SU-DHL-6 (cell line): ENCODE measurements at regions not wholly inside any gene's neighbourhood (a gene's known extent, or its start where the extent isn't known, plus 50 kb on each side); places are given as distances from the start of the nearest gene placed in this dataset.

Experiments used
- H2AFZ ChIP-seq: fragments of 200-600 bp; sonication (generic); 2 replicates; pipeline ENCODE4 v1.6.1; 2014; ENCODE audit warnings: low read depth, mild to moderate bottlenecking, moderate library complexity, mixed read lengths, antibody characterized with exemption, low read length; ENCODE audit not compliant: severe bottlenecking
- H3F3A ChIP-seq: fragments of 200-600 bp; shearing (Covaris generic); 2 replicates; pipeline ENCODE4 v1.6.0; 2016; ENCODE audit warnings: antibody characterized with exemption, mild to moderate bottlenecking; ENCODE audit not compliant: insufficient read depth
- H3K27ac ChIP-seq: fragments of 200-600 bp; sonication (generic); 2 replicates; pipeline ENCODE4 v1.5.1; 2016; ENCODE audit warnings: low read depth, mild to moderate bottlenecking, low read length, moderate library complexity, mixed read lengths
- H3K27me3 ChIP-seq: fragments of 200-600 bp; sonication (generic), shearing (Covaris generic); 2 replicates; pipeline ENCODE4 v1.6.0; 2014; ENCODE audit warnings: mild to moderate bottlenecking, low read length
- H3K36me3 ChIP-seq: fragments of 200-600 bp; sonication (generic); 2 replicates; pipeline ENCODE4 v1.6.1; 2014; ENCODE audit warnings: mild to moderate bottlenecking, low read length, mixed read lengths
- H3K4me2 ChIP-seq: fragments of 300-600, 200-600 bp; shearing (Covaris generic), sonication (generic); 2 replicates; pipeline ENCODE4 v1.6.0; 2014; ENCODE audit warnings: low read length, low read depth, mild to moderate bottlenecking; ENCODE audit not compliant: poor library complexity, severe bottlenecking
- H3K4me3 ChIP-seq: fragments of 200-600 bp; sonication (generic); 2 replicates; pipeline ENCODE4 v1.5.1; 2014; ENCODE audit warnings: antibody characterized with exemption, low read length, mild to moderate bottlenecking, mixed read lengths; ENCODE audit not compliant: insufficient read depth, poor library complexity, severe bottlenecking
- H3K79me2 ChIP-seq: fragments of 200-600 bp; sonication (generic); 2 replicates; pipeline ENCODE4 v1.6.1; 2014; ENCODE audit warnings: mild to moderate bottlenecking, low read length, moderate library complexity; ENCODE audit not compliant: insufficient read depth
- H3K9ac ChIP-seq: fragments of 200-600 bp; sonication (generic); 2 replicates; pipeline ENCODE4 v1.7.0; 2014; ENCODE audit warnings: mild to moderate bottlenecking, low read length
- H3K9me2 ChIP-seq: fragments of 200-600 bp; sonication (generic); replicated peaks from 2 replicates; pipeline ENCODE4 v1.6.1; 2014; ENCODE audit warnings: low read length; ENCODE audit not compliant: insufficient read depth
- H3K9me3 ChIP-seq: fragments of 200-600 bp; sonication (generic); 2 replicates; pipeline ENCODE4 v1.6.1; 2014; ENCODE audit warnings: low read length, mixed read lengths; ENCODE audit not compliant: insufficient read depth
- H4K20me1 ChIP-seq: fragments of 200-600 bp; sonication (generic); 2 replicates; pipeline ENCODE4 v1.6.1; 2014; ENCODE audit warnings: low read depth, mild to moderate bottlenecking, antibody characterized with exemption, low read length, moderate library complexity, mixed read lengths
- EZH2phosphoT487 ChIP-seq: fragments of 200-600 bp; sonication (generic), shearing (Covaris generic); conservative IDR thresholded peaks from 2 replicates; pipeline ENCODE4 v1.6.1; 2018; ENCODE audit warnings: mild to moderate bottlenecking, antibody characterized with exemption, low read length, moderate library complexity, mixed read lengths
- TF ChIP-seq, protein P1 (sequence below): fragments of 200-600 bp; sonication (generic); IDR thresholded peaks from one replicate; pipeline ENCODE4 v1.5.1; 2017; ENCODE audit warnings: antibody characterized with exemption, mild to moderate bottlenecking, low read length, moderate library complexity; ENCODE audit not compliant: insufficient read depth, poor library complexity, severe bottlenecking

GRCh38 chr3:21109056-21109455 lies 642.0 kb downstream of the ZNF385D start:
- Histone ChIP-seq H3K27ac (no peak overlapping the region), H3K9me2 (no peaks in the 10 kb centered on the region), H2AFZ (no peak overlapping the region), H3K36me3 (no peaks in the 10 kb centered on the region), H3F3A (no peaks in the 10 kb centered on the region), H4K20me1 (no peaks in the 10 kb centered on the region), H3K9me3 (no peaks in the 10 kb centered on the region), H3K27me3 (no peaks in the 10 kb centered on the region), H3K4me2 (no peak overlapping the region), H3K9ac (no peak overlapping the region), H3K79me2 (no peaks in the 10 kb centered on the region), H3K4me3 (no peak overlapping the region)
- TF ChIP-seq, protein P1, sequence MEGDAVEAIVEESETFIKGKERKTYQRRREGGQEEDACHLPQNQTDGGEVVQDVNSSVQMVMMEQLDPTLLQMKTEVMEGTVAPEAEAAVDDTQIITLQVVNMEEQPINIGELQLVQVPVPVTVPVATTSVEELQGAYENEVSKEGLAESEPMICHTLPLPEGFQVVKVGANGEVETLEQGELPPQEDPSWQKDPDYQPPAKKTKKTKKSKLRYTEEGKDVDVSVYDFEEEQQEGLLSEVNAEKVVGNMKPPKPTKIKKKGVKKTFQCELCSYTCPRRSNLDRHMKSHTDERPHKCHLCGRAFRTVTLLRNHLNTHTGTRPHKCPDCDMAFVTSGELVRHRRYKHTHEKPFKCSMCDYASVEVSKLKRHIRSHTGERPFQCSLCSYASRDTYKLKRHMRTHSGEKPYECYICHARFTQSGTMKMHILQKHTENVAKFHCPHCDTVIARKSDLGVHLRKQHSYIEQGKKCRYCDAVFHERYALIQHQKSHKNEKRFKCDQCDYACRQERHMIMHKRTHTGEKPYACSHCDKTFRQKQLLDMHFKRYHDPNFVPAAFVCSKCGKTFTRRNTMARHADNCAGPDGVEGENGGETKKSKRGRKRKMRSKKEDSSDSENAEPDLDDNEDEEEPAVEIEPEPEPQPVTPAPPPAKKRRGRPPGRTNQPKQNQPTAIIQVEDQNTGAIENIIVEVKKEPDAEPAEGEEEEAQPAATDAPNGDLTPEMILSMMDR: no peak
- no peak for TF ChIP-seq EZH2phosphoT487

GRCh38 chr3:21105784-21106183 lies 645.2 kb downstream of the ZNF385D start:
- H3K4me2 ChIP-seq: no peak overlapping the region
- H3K9ac ChIP-seq: no peak overlapping the region
- H3K79me2 ChIP-seq: no peaks in the 10 kb centered on the region
- no peaks in the 10 kb centered on the region for H4K20me1 ChIP-seq
- no peak overlapping the region for H3K27ac ChIP-seq
- no peaks in the 10 kb centered on the region for H3K9me3 ChIP-seq
- H3K9me2 ChIP-seq: no peaks in the 10 kb centered on the region
- H3F3A ChIP-seq: no peaks in the 10 kb centered on the region
- no peak overlapping the region for H3K4me3 ChIP-seq
- H2AFZ ChIP-seq: no peak overlapping the region
- no peaks in the 10 kb centered on the region for H3K36me3 ChIP-seq
- TF ChIP-seq EZH2phosphoT487: no peak
- TF ChIP-seq, protein P1: no peak
- no peaks in the 10 kb centered on the region for H3K27me3 ChIP-seq

- Histone ChIP-seq H3K79me2 (no peaks in the 10 kb centered on the region), H3K9ac (no peak overlapping the region), H3K9me3 (no peaks in the 10 kb centered on the region), H3K27ac (no peak overlapping the region), H3K27me3 (no peaks in the 10 kb centered on the region), H3K4me3 (no peak overlapping the region), H4K20me1 (no peaks in the 10 kb centered on the region), H3K4me2 (no peak overlapping the region), H3K36me3 (no peaks in the 10 kb centered on the region), H3K9me2 (no peaks in the 10 kb centered on the region), H2AFZ (no peak overlapping the region), H3F3A (no peaks in the 10 kb centered on the region)
- TF ChIP-seq EZH2phosphoT487: no peak
- TF ChIP-seq, protein P1: no peak
These were observed 650.2 kb downstream of the ZNF385D start for GRCh38 chr3:21100656-21101359.
